GM13977 (cell line): ENCODE measurements at regions not wholly inside any gene's neighbourhood (a gene's known extent, or its start where the extent isn't known, plus 50 kb on each side); places are given as distances from the start of the nearest gene placed in this dataset.

Source experiments
- DNase-seq: peaks from one replicate; pipeline ENCODE4 v3.0.0; 2012; ENCODE audit warnings: low spot score
- CTCF ChIP-seq: IDR thresholded peaks from 2 replicates; pipeline ENCODE4 v1.5.1; 2012; ENCODE audit warnings: mild to moderate bottlenecking, control low read depth; ENCODE audit not compliant: insufficient read depth; ENCODE audit errors: extremely low read depth, missing control alignments
- in situ Hi-C: fragments of 300-500 bp; cut with MboI; formaldehyde crosslinking; loops from one replicate; pipeline ENCODE4 v1.12.0; 2022; ENCODE audit warnings: low sequenced_read_pairs, low pct_unique_long_range_greater_than_20kb, mixed read lengths, inconsistent platforms; ENCODE audit not compliant: unreplicated experiment

- in situ Hi-C loops: no loop called here
- DNase-seq: no peak
- no peak for TF ChIP-seq CTCF
These were observed 450.2 kb upstream of the ZNF608 start for GRCh38 chr5:125196481-125197111.

GRCh38 chr5:125197321-125197720, 450.9 kb upstream of the ZNF608 start:
- no peak for DNase-seq
- in situ Hi-C loops: no loop called here
- no peak for TF ChIP-seq CTCF

- in situ Hi-C loops: no loop called here
- DNase-seq: no peak
- TF ChIP-seq CTCF: no peak
These were observed 452.0 kb upstream of the ZNF608 start for GRCh38 chr5:125198270-125198974.

GRCh38 chr5:125199373-125199772, 452.9 kb upstream of the ZNF608 start:
- DNase-seq: no peak
- TF ChIP-seq CTCF: no peak
- in situ Hi-C loops: no loop called here

- in situ Hi-C loops: no loop called here
- no peak for DNase-seq
- TF ChIP-seq CTCF: no peak
These were observed 453.8 kb upstream of the ZNF608 start for GRCh38 chr5:125199968-125200865.

GRCh38 chr5:125200866-125201373, 454.5 kb upstream of the ZNF608 start:
- DNase-seq: no peak
- TF ChIP-seq CTCF: no peak
- in situ Hi-C loops: no loop called here
